H9 (cell line): ENCODE measurements at regions not wholly inside any gene's neighbourhood (a gene's known extent, or its start where the extent isn't known, plus 50 kb on each side); places are given as distances from the start of the nearest gene placed in this dataset.

Experiments
- DNase-seq: peaks from one replicate; pipeline ENCODE4 v3.0.0-alpha.2; 2017
- H2AFZ ChIP-seq: one replicate; pipeline ENCODE4 v1.6.1; 2013; ENCODE audit warnings: mild to moderate bottlenecking, low read length, control low read depth, moderate library complexity
- H2AK5ac ChIP-seq: 2 replicates; pipeline ENCODE4 v1.6.1; 2013; ENCODE audit warnings: low read length, control low read depth, mixed read lengths; ENCODE audit not compliant: insufficient read length
- H2BK120ac ChIP-seq: one replicate; pipeline ENCODE4 v1.6.1; 2013; ENCODE audit warnings: low read depth, mild to moderate bottlenecking, low read length, control low read depth, inconsistent platforms; ENCODE audit not compliant: poor library complexity, severe bottlenecking
- H2BK12ac ChIP-seq: 2 replicates; pipeline ENCODE4 v1.6.1; 2013; ENCODE audit warnings: low read length, control low read depth, mixed read lengths, low read depth; ENCODE audit not compliant: insufficient read length
- H2BK15ac ChIP-seq: 2 replicates; pipeline ENCODE4 v1.6.1; 2013; ENCODE audit warnings: low read depth, low read length, control low read depth
- H2BK20ac ChIP-seq: one replicate; pipeline ENCODE4 v1.6.1; 2013; ENCODE audit warnings: low read depth, mild to moderate bottlenecking, low read length, control low read depth, inconsistent platforms; ENCODE audit not compliant: poor library complexity, severe bottlenecking
- H2BK5ac ChIP-seq: 2 replicates; pipeline ENCODE4 v1.6.1; 2013; ENCODE audit warnings: low read length, control low read depth, mixed read lengths; ENCODE audit not compliant: insufficient read length
- H3K14ac ChIP-seq: 2 replicates; pipeline ENCODE4 v1.6.1; 2013; ENCODE audit warnings: low read length, control low read depth; ENCODE audit not compliant: insufficient read depth
- H3K18ac ChIP-seq: 2 replicates; pipeline ENCODE4 v1.6.1; 2013; ENCODE audit warnings: low read depth, mild to moderate bottlenecking, mixed read lengths, low read length, control low read depth; ENCODE audit not compliant: insufficient read length
- H3K23ac ChIP-seq: 2 replicates; pipeline ENCODE4 v1.6.1; 2013; ENCODE audit warnings: low read length, control low read depth, mixed read lengths, low read depth; ENCODE audit not compliant: insufficient read length
- H3K23me2 ChIP-seq: 2 replicates; pipeline ENCODE4 v1.6.1; 2013; ENCODE audit warnings: low read depth, mild to moderate bottlenecking, mixed read lengths, low read length, control low read depth; ENCODE audit not compliant: insufficient read length, poor library complexity, severe bottlenecking
- H3K27ac ChIP-seq: 2 replicates; pipeline ENCODE4 v1.5.1; 2013; ENCODE audit warnings: low read length, control low read depth, mixed read lengths, low read depth; ENCODE audit not compliant: insufficient read length
- H3K27me3 ChIP-seq: 2 replicates; pipeline ENCODE4 v1.6.1; 2013; ENCODE audit warnings: low read length, control low read depth, inconsistent platforms; ENCODE audit not compliant: insufficient read depth
- H3K4ac ChIP-seq: 2 replicates; pipeline ENCODE4 v1.6.1; 2013; ENCODE audit warnings: low read depth, mild to moderate bottlenecking, control low read depth, inconsistent platforms, low read length, moderate library complexity
- H3K4me1 ChIP-seq: 2 replicates; pipeline ENCODE4 v1.6.1; 2013; ENCODE audit warnings: low read length, control low read depth, inconsistent platforms; ENCODE audit not compliant: insufficient read depth
- H3K4me2 ChIP-seq: 2 replicates; pipeline ENCODE4 v1.6.1; 2013; ENCODE audit warnings: low read length, control low read depth, mixed read lengths; ENCODE audit not compliant: insufficient read length, insufficient read depth
- H3K56ac ChIP-seq: 2 replicates; pipeline ENCODE4 v1.6.1; 2013; ENCODE audit warnings: low read depth, mild to moderate bottlenecking, mixed read lengths, low read length, control low read depth; ENCODE audit not compliant: insufficient read length
- H3K79me1 ChIP-seq: 2 replicates; pipeline ENCODE4 v1.6.1; 2013; ENCODE audit warnings: low read depth, mild to moderate bottlenecking, moderate library complexity, low read length, control low read depth, inconsistent platforms; ENCODE audit not compliant: insufficient read depth, poor library complexity, severe bottlenecking
- H3K79me2 ChIP-seq: 2 replicates; pipeline ENCODE4 v1.6.1; 2013; ENCODE audit warnings: low read length, control low read depth, inconsistent platforms; ENCODE audit not compliant: insufficient read depth
- H3K9ac ChIP-seq: 2 replicates; pipeline ENCODE4 v1.6.1; 2013; ENCODE audit warnings: low read length, control low read depth, mixed read lengths; ENCODE audit not compliant: insufficient read length; ENCODE audit errors: extremely low read depth
- H3K9me3 ChIP-seq: one replicate; pipeline ENCODE4 v1.6.1; 2013; ENCODE audit warnings: low read depth, low read length, inconsistent platforms; ENCODE audit not compliant: control insufficient read depth
- H3T11ph ChIP-seq: one replicate; pipeline ENCODE4 v1.6.1; 2013; ENCODE audit warnings: mild to moderate bottlenecking, low read length, control low read depth, inconsistent platforms
- H4K20me1 ChIP-seq: one replicate; pipeline ENCODE4 v1.6.1; 2013; ENCODE audit not compliant: control insufficient read depth, insufficient read length, insufficient read depth
- H4K5ac ChIP-seq: 2 replicates; pipeline ENCODE4 v1.6.1; 2013; ENCODE audit warnings: low read depth, mild to moderate bottlenecking, mixed read lengths, low read length, control low read depth; ENCODE audit not compliant: insufficient read length
- H4K8ac ChIP-seq: replicated peaks from 2 replicates; pipeline ENCODE4 v1.6.1; 2013; ENCODE audit warnings: low read length, control low read depth, mixed read lengths, low read depth; ENCODE audit not compliant: insufficient read length
- H4K91ac ChIP-seq: 2 replicates; pipeline ENCODE4 v1.6.1; 2013; ENCODE audit warnings: low read depth, mild to moderate bottlenecking, moderate library complexity, mixed read lengths, low read length, control low read depth; ENCODE audit not compliant: insufficient read length
- H3K27ac Mint-ChIP-seq, 3 experiments: 2 replicates in 2 of 3; 3 replicates in 1 of 3; pipeline ENCODE4 v1.8.0; 2020 to 2021; ENCODE audit warnings: mixed read lengths in 3 of 3, mild to moderate bottlenecking in 1 of 3, moderate library complexity in 1 of 3
- H3K27me3 Mint-ChIP-seq: 2 replicates; pipeline ENCODE4 v1.8.0; 2021; ENCODE audit warnings: low read depth, mild to moderate bottlenecking, moderate library complexity, mixed read lengths
- H3K36me3 Mint-ChIP-seq, 3 experiments: 2 replicates in 2 of 3; 3 replicates in 1 of 3; pipeline ENCODE4 v1.8.0; 2020 to 2021; ENCODE audit warnings: low read depth in 3 of 3, mixed read lengths in 3 of 3; ENCODE audit not compliant: insufficient read depth in 1 of 3
- H3K4me1 Mint-ChIP-seq, 2 experiments: 2 replicates each; pipeline ENCODE4 v1.8.0; 2020; ENCODE audit warnings: mixed read lengths in 2 of 2
- H3K4me3 Mint-ChIP-seq, 2 experiments: 2 replicates in 1 of 2; 3 replicates in 1 of 2; pipeline ENCODE4 v1.8.0; 2020 to 2021; ENCODE audit warnings: mild to moderate bottlenecking in 2 of 2, mixed read lengths in 2 of 2, moderate library complexity in 1 of 2
- H3K9me3 Mint-ChIP-seq, 2 experiments: 2 replicates in 1 of 2; 3 replicates in 1 of 2; pipeline ENCODE4 v1.8.0; 2020; ENCODE audit warnings: mild to moderate bottlenecking in 2 of 2, mixed read lengths in 2 of 2, moderate library complexity in 1 of 2
- WGBS: extraction: QIAGEN DNeasy Blood & Tissue Kit; methylation state at CpG from one replicate; pipeline ENCODE4 v1.1.7; 2013; ENCODE audit warnings: missing lambda C conversion rate, low lambda C conversion rate, mixed read lengths; ENCODE audit not compliant: insufficient read length; ENCODE audit errors: extremely low coverage; 5-methylcytosine and 5-hydroxymethylcytosine counted together
- TF ChIP-seq, protein P1 (sequence below): fragments of 200-600 bp; sonication (generic); conservative IDR thresholded peaks from 3 replicates; pipeline ENCODE4 v1.8.0; 2021; ENCODE audit warnings: antibody characterized with exemption, mild to moderate bottlenecking

DNA sequence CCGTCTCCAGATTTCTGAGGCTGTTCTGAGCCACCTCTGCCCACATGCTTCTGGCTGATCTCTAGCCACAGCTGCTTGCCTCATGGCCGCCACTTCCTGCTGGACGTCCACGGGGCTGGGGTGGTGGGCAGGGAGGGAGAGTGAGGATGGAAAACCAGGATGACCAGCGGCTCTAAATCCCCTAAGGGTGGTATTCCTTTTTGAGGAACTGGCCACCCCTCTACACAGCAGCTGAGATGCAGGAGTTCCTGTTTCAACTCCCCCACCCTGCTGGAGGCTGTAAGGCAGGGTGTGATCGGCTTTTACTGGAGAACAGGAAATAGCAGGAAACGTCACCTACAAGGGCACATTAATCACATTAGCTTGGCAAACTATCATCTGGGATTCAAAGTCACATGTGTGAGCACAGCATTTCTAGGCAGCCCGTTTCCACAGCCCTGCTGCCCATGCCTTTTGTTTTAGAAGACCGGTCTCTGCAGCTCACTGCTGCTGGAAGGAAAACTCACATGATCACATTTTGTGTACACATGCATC, 181.6 kb upstream of the ECI2 start:
- H3K9ac ChIP-seq, result no peak overlapping the region

More for the DNA sequence above, 181.6 kb upstream of the ECI2 start:
- peaks cover 16 to 28% of the 10 kb centered on the region in 2 experiments for H3K4me1 Mint-ChIP-seq
- Histone ChIP-seq H4K20me1 (no peaks in the 10 kb centered on the region), H2BK12ac (no peak overlapping the region), H3K23ac (no peak overlapping the region), H3K23me2 (no peaks in the 10 kb centered on the region), H3K79me2 (no peaks in the 10 kb centered on the region), H3K18ac (no peak overlapping the region), H2BK5ac (no peak overlapping the region), H3K4me2 (no peak overlapping the region), H3T11ph (no peak overlapping the region), H4K5ac (no peak overlapping the region), H3K79me1 (no peaks in the 10 kb centered on the region), H3K9me3 (no peaks in the 10 kb centered on the region), H4K8ac (no peak overlapping the region), H3K56ac (no peak overlapping the region), H3K4me1 (no peaks in the 10 kb centered on the region; the same call in 1 of the 2 replicates), H3K14ac (no peak overlapping the region), H3K27ac (no peak overlapping the region), H2AFZ (no peak overlapping the region), H2BK15ac (no peak overlapping the region), H2BK20ac (no peak overlapping the region), H2AK5ac (no peak overlapping the region), H3K27me3 (no peaks in the 10 kb centered on the region), H3K4ac (no peak overlapping the region), H4K91ac (no peak overlapping the region), H2BK120ac (no peak overlapping the region)
- H3K9me3 Mint-ChIP-seq, result peaks cover 10 to 11% of the 10 kb centered on the region in 2 experiments
- 0 out of 7 replicates have a peak overlapping the region, but pooled peaks of 1 of the 3 experiments have one; percentile 31 for H3K27ac Mint-ChIP-seq
- no CpG with 5 or more reads among the region's 9 CpGs for WGBS
- TF ChIP-seq, protein P1, sequence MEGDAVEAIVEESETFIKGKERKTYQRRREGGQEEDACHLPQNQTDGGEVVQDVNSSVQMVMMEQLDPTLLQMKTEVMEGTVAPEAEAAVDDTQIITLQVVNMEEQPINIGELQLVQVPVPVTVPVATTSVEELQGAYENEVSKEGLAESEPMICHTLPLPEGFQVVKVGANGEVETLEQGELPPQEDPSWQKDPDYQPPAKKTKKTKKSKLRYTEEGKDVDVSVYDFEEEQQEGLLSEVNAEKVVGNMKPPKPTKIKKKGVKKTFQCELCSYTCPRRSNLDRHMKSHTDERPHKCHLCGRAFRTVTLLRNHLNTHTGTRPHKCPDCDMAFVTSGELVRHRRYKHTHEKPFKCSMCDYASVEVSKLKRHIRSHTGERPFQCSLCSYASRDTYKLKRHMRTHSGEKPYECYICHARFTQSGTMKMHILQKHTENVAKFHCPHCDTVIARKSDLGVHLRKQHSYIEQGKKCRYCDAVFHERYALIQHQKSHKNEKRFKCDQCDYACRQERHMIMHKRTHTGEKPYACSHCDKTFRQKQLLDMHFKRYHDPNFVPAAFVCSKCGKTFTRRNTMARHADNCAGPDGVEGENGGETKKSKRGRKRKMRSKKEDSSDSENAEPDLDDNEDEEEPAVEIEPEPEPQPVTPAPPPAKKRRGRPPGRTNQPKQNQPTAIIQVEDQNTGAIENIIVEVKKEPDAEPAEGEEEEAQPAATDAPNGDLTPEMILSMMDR, result no peak
- H3K27me3 Mint-ChIP-seq, result no peaks in the 10 kb centered on the region; the same call in 1 of the 2 replicates
- no peak for DNase-seq
- no peak overlapping the region for H3K4me3 Mint-ChIP-seq
- H3K36me3 Mint-ChIP-seq, result peaks cover 0 to 7% (median 0%) of the 10 kb centered on the region in 3 experiments; a peak in 2 of 7 replicates
